GM19351 (cell line): ENCODE measurements at regions not wholly inside any gene's neighbourhood (a gene's known extent, or its start where the extent isn't known, plus 50 kb on each side); places are given as distances from the start of the nearest gene placed in this dataset.
"Not testable (repeated sequence)": the region's sequence is repeated elsewhere in the genome, so short reads cannot be mapped to it uniquely, and the experiment has no call there.

Experiments used
- ATAC-seq: cut with Tn5 transposase; IDR thresholded peaks from one replicate; pipeline ENCODE4 v1.9.1; 2021; ENCODE audit warnings: mild to moderate bottlenecking, moderate library complexity; ENCODE audit not compliant: unreplicated experiment

- no peak for ATAC-seq
Measured at GRCh38 chr13:66154976-66155375, 1075.2 kb downstream of the PCDH9 start.

- ATAC-seq, result no peak
Measured at GRCh38 chr13:66154354-66154753, 1075.8 kb downstream of the PCDH9 start.

- no peak for ATAC-seq
Measured at GRCh38 chr13:66152596-66152995, 1077.5 kb downstream of the PCDH9 start.

- ATAC-seq, result not testable (repeated sequence)
Measured at GRCh38 chr13:66144357-66144756, 1085.8 kb downstream of the PCDH9 start.

GRCh38 chr13:66139701-66140100 lies 1090.4 kb downstream of the PCDH9 start:
- no peak for ATAC-seq

- ATAC-seq, result no peak
Measured at GRCh38 chr13:66139250-66139649, 1090.9 kb downstream of the PCDH9 start.

- peak; percentile 89 for ATAC-seq
Measured at GRCh38 chr13:66138172-66138811, 1091.8 kb downstream of the PCDH9 start.

- no peak for ATAC-seq
Measured at GRCh38 chr13:66137384-66137783, 1092.8 kb downstream of the PCDH9 start.

GRCh38 chr13:66128692-66129269 lies 1101.4 kb downstream of the PCDH9 start:
- no peak for ATAC-seq

- no peak for ATAC-seq
Measured at GRCh38 chr13:66128201-66128600, 1101.9 kb downstream of the PCDH9 start.

GRCh38 chr13:66117563-66117962 lies 1112.6 kb downstream of the PCDH9 start:
- no peak for ATAC-seq

- ATAC-seq, result no peak
Measured at GRCh38 chr13:66113882-66114526, 1116.1 kb downstream of the PCDH9 start.

GRCh38 chr13:66111628-66112027 lies 1118.5 kb downstream of the PCDH9 start:
- ATAC-seq, result no peak

GRCh38 chr13:66106246-66106645 lies 1123.9 kb downstream of the PCDH9 start:
- ATAC-seq, result no peak

- ATAC-seq, result no peak
Measured at GRCh38 chr13:66102864-66103263, 1127.3 kb downstream of the PCDH9 start.

GRCh38 chr13:66099825-66100224 lies 1130.3 kb downstream of the PCDH9 start:
- ATAC-seq, result no peak

- no peak for ATAC-seq
Measured at GRCh38 chr13:66098931-66099628, 1131.1 kb downstream of the PCDH9 start.

- no peak for ATAC-seq
Measured at GRCh38 chr13:66089711-66090110, 1140.4 kb downstream of the PCDH9 start.

GRCh38 chr13:66087269-66087710 lies 1142.8 kb downstream of the PCDH9 start:
- no peak for ATAC-seq

GRCh38 chr13:66077132-66077689 lies 1152.9 kb downstream of the PCDH9 start:
- no peak for ATAC-seq

- ATAC-seq, result no peak
Measured at GRCh38 chr13:66076417-66076816, 1153.7 kb downstream of the PCDH9 start.
